B cell (primary cell): ENCODE measurements at regions not wholly inside any gene's neighbourhood (a gene's known extent, or its start where the extent isn't known, plus 50 kb on each side); places are given as distances from the start of the nearest gene placed in this dataset.

Experiments used
- EZH2 ChIP-seq: IDR thresholded peaks from 2 replicates; pipeline ENCODE4 v1.6.1; 2012; ENCODE audit warnings: borderline replicate concordance, low read depth, mild to moderate bottlenecking, moderate library complexity, low read length; ENCODE audit not compliant: insufficient read depth, poor library complexity, severe bottlenecking
- TF ChIP-seq, protein P1 (sequence below): fragments of 200-600 bp; IDR thresholded peaks from one replicate; pipeline ENCODE4 v1.8.0; 2022; ENCODE audit warnings: antibody characterized with exemption, mild to moderate bottlenecking

DNA sequence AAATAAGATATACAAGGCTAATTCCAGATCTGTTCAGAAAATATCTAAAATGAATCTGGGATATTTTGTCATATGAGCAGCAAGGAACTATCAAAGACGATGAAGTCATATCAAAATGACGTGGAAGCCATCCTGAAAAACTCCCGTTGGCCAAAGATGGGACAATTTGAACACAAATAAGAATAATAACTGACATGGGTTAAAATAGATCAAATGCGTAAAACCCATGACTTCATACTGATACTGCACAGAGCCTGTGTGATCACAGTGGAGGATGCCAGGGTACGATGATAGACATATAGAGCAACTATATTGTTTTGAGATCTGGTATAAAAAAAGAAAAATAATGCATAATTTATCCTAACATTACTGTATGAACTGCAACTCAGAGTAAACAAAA lies 51.0 kb upstream of the PIP5K1B start:
- TF ChIP-seq, protein P1, sequence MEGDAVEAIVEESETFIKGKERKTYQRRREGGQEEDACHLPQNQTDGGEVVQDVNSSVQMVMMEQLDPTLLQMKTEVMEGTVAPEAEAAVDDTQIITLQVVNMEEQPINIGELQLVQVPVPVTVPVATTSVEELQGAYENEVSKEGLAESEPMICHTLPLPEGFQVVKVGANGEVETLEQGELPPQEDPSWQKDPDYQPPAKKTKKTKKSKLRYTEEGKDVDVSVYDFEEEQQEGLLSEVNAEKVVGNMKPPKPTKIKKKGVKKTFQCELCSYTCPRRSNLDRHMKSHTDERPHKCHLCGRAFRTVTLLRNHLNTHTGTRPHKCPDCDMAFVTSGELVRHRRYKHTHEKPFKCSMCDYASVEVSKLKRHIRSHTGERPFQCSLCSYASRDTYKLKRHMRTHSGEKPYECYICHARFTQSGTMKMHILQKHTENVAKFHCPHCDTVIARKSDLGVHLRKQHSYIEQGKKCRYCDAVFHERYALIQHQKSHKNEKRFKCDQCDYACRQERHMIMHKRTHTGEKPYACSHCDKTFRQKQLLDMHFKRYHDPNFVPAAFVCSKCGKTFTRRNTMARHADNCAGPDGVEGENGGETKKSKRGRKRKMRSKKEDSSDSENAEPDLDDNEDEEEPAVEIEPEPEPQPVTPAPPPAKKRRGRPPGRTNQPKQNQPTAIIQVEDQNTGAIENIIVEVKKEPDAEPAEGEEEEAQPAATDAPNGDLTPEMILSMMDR, result no peak
- TF ChIP-seq EZH2, result no peak
